ENCODE measurements at regions not wholly inside any gene's neighbourhood (a gene's known extent, or its start where the extent isn't known, plus 50 kb on each side); places are given as distances from the start of the nearest gene placed in this dataset.
"Not testable (repeated sequence)": the region's sequence is repeated elsewhere in the genome, so short reads cannot be mapped to it uniquely, and the experiment has no call there.

- no peak overlapping the region for H3K4me3 ChIP-seq (replicated peaks in 1 of 2; ENCODE audit: low read depth in 2 of 2, low read length in 2 of 2)
- TF ChIP-seq, protein P1, sequence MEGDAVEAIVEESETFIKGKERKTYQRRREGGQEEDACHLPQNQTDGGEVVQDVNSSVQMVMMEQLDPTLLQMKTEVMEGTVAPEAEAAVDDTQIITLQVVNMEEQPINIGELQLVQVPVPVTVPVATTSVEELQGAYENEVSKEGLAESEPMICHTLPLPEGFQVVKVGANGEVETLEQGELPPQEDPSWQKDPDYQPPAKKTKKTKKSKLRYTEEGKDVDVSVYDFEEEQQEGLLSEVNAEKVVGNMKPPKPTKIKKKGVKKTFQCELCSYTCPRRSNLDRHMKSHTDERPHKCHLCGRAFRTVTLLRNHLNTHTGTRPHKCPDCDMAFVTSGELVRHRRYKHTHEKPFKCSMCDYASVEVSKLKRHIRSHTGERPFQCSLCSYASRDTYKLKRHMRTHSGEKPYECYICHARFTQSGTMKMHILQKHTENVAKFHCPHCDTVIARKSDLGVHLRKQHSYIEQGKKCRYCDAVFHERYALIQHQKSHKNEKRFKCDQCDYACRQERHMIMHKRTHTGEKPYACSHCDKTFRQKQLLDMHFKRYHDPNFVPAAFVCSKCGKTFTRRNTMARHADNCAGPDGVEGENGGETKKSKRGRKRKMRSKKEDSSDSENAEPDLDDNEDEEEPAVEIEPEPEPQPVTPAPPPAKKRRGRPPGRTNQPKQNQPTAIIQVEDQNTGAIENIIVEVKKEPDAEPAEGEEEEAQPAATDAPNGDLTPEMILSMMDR (IDR thresholded peaks at IDR 0.05; ENCODE audit: low read depth, low read length), result no peak
- no peak for DNase-seq (ENCODE audit: low read depth in 2 of 2)
These were observed 494.4 kb upstream of the SEMA3D start for GRCh38 chr7:85681241-85681640.

DNA sequence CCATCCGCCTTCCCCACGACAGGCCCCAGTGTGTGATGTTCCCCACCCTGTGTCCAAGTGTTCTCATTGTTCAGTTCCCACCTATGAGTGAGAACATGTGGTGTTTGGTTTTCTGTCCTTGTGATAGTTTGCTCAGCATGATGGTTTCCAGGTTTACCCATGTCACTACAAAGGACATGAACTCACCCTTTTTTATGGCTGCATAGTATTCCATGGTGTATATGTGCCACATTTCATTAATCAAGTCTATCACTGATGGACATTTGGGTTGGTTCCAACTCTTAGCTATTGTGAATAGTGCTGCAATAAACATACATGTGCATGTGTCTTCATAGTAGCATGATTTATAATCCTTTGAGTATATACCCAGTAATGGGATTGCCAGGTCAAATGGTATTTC is 488.2 kb upstream of the SEMA3D start:
- not testable (repeated sequence) for DNase-seq (ENCODE audit: low read depth in 2 of 2); H3K4me3 ChIP-seq (replicated peaks in 1 of 2; ENCODE audit: low read depth in 2 of 2, low read length in 2 of 2)

DNA sequence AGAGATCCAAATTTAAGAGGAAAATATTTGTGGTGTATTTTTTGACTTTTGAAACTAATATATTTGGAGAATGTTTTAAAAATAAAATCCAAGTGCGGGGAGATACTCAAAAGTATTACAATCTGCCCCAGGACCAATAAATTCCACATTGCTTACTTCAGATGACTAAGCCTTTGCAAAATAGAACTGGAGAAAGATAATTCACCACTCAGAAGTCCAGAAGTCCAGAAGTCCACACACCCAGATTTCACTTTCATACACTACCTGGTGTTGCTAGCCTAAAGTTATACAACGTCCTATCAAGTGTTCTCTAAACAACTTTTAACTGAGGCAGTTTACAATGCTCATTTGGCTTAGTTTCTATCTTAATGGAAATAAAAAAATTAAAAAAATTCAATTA is 487.0 kb upstream of the SEMA3D start:
- DNase-seq (ENCODE audit: low read depth in 2 of 2), result no peak
- TF ChIP-seq, protein P1 (IDR thresholded peaks at IDR 0.05; ENCODE audit: low read depth, low read length), result no peak
- no peak overlapping the region for H3K4me3 ChIP-seq (replicated peaks in 1 of 2; ENCODE audit: low read depth in 2 of 2, low read length in 2 of 2)

GRCh38 chr7:85669225-85669624 is 482.4 kb upstream of the SEMA3D start:
- TF ChIP-seq, protein P1 (IDR thresholded peaks at IDR 0.05; ENCODE audit: low read depth, low read length), result no peak
- H3K4me3 ChIP-seq (replicated peaks in 1 of 2; ENCODE audit: low read depth in 2 of 2, low read length in 2 of 2), result no peak overlapping the region
- no peak for DNase-seq (ENCODE audit: low read depth in 2 of 2)

DNA sequence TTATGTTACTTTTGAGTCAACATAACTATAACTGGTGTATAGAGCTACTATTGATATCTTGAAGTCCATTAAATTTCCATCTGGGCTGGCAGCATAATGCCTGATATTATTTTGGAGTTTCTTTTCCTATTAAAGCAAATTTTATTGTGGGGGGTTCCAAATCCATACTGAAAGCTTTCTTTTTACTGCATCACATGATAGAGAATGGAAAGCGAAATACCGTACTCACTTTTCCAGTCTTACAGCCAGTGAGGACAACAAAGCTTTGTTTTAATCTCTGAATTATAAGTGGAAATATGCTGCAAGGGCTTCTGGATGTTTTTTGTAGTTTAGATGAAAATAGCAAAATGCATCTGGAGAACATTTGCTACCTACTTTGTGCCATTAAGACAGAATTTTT is 477.5 kb upstream of the SEMA3D start:
- H3K4me3 ChIP-seq (replicated peaks in 1 of 2; ENCODE audit: low read depth in 2 of 2, low read length in 2 of 2), result no peak overlapping the region
- no peak for DNase-seq (ENCODE audit: low read depth in 2 of 2)
- TF ChIP-seq, protein P1 (IDR thresholded peaks at IDR 0.05; ENCODE audit: low read depth, low read length), result no peak

DNA sequence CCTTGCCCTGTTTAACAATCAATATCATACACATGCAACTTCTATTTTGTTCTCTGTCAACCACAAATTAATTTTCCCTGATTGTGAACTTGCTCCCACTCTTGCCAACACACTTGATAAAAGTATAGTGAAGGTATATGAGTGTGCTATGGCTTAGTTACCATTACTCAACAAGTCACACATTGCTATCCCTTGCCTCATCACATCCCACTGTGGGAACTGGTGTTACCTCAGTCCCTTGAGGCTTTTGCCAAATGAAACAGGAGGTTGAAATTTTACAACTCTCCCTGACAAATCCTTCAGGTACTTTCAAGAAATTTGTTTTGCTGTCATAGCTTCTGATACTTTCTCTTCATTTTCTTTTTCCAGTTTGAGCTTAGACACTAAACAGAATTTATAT is 472.5 kb upstream of the SEMA3D start:
- peak in 1 of 2 donors; percentile 31 for DNase-seq (ENCODE audit: low read depth in 2 of 2)
- TF ChIP-seq, protein P1 (IDR thresholded peaks at IDR 0.05; ENCODE audit: low read depth, low read length), result no peak
- no peak overlapping the region for H3K4me3 ChIP-seq (replicated peaks in 1 of 2; ENCODE audit: low read depth in 2 of 2, low read length in 2 of 2)

- DNase-seq (ENCODE audit: low read depth in 2 of 2), result no peak
- H3K4me3 ChIP-seq (replicated peaks in 1 of 2; ENCODE audit: low read depth in 2 of 2, low read length in 2 of 2), result no peak overlapping the region
- TF ChIP-seq, protein P1 (IDR thresholded peaks at IDR 0.05; ENCODE audit: low read depth, low read length), result no peak
These were observed 468.4 kb upstream of the SEMA3D start for GRCh38 chr7:85655252-85655651.

Data from cardiac fibroblast (primary cell).